ENCODE measurements at regions not wholly inside any gene's neighbourhood (a gene's known extent, or its start where the extent isn't known, plus 50 kb on each side); places are given as distances from the start of the nearest gene placed in this dataset.
"Not testable (repeated sequence)": the region's sequence is repeated elsewhere in the genome, so short reads cannot be mapped to it uniquely, and the experiment has no call there.

DNA sequence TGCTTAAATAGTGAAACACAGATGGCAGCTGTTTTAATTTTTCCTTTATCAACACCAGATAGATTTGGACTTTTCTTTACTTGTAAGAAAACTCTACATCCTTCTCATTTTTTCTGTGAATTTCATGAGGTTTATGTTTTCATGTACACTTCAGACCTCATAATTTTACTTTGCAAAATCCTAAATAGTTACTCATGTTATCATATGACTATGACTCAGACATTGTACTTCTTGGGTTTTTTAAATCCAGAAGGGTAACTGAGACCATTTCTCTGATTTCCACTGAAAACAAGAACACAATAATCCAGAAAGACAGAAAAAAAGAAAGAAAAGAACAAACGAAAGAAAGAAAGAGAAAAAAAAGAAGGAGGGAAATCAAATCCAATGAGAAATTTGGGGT, 1021.6 kb downstream of the NCAM2 start:
- no peak for DNase-seq (ENCODE audit: extremely low spot score)
- ChIA-PET POLR2A (no interaction called here), CTCF (no interaction called here)
- TF ChIP-seq FOXM1 (IDR thresholded peaks at IDR 0.05; ENCODE audit: borderline replicate concordance) (no peak), SUZ12 (IDR thresholded peaks at IDR 0.05) (no peak), PKNOX1 (IDR thresholded peaks at IDR 0.05) (no peak), NFRKB (IDR thresholded peaks at IDR 0.05) (no peak), ARNT (IDR thresholded peaks at IDR 0.05) (no peak), L3MBTL2 (conservative IDR thresholded peaks at IDR 0.05) (no peak), TARDBP (IDR thresholded peaks at IDR 0.05) (no peak), ELF4 (IDR thresholded peaks at IDR 0.05) (no peak), CTBP1 (IDR thresholded peaks at IDR 0.05; ENCODE audit: borderline replicate concordance) (no peak), ZNF384 (IDR thresholded peaks at IDR 0.05) (no peak), FOXK2 (IDR thresholded peaks at IDR 0.05) (no peak), SP1 (IDR thresholded peaks at IDR 0.05) (no peak), FOXA1 (IDR thresholded peaks at IDR 0.05) (no peak), BHLHE40 (IDR thresholded peaks at IDR 0.05; ENCODE audit: borderline replicate concordance) (no peak), LEF1 (IDR thresholded peaks at IDR 0.05; ENCODE audit: borderline replicate concordance) (no peak), HDGF (IDR thresholded peaks at IDR 0.05; ENCODE audit: borderline replicate concordance) (no peak)

GRCh38 chr21:22020221-22020620, 1022.0 kb downstream of the NCAM2 start:
- TF ChIP-seq L3MBTL2 (conservative IDR thresholded peaks at IDR 0.05) (no peak), FOXA1 (IDR thresholded peaks at IDR 0.05) (no peak), ELF4 (IDR thresholded peaks at IDR 0.05) (no peak), SUZ12 (IDR thresholded peaks at IDR 0.05) (no peak), SP1 (IDR thresholded peaks at IDR 0.05) (no peak), ARNT (IDR thresholded peaks at IDR 0.05) (no peak), TARDBP (IDR thresholded peaks at IDR 0.05) (no peak), FOXM1 (IDR thresholded peaks at IDR 0.05; ENCODE audit: borderline replicate concordance) (no peak), BHLHE40 (IDR thresholded peaks at IDR 0.05; ENCODE audit: borderline replicate concordance) (no peak), NFRKB (IDR thresholded peaks at IDR 0.05) (no peak)
- ChIA-PET POLR2A (no interaction called here), CTCF (no interaction called here)
- DNase-seq (ENCODE audit: extremely low spot score) = no peak

DNA sequence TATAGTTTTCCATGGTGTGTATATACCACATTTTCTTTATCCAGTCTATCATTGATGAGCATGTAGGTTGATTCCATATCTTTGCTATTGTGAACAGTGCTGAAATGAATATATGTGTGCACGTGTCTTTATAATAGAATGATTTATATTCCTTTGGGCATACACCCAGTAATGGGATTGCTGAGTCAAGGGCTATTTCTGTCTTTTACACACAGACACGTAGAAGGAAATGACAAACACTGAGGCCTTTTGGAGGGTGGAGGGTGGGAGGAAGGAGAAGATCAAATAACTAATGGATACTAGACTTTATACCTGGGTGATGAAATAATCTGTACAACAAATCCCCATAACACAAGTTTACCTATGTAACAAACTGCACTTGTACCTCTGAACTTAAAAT, 1025.7 kb downstream of the NCAM2 start:
- POLR2A ChIA-PET; DNase-seq (ENCODE audit: extremely low spot score); CTCF ChIA-PET: not testable (repeated sequence)

- ChIA-PET CTCF (no interaction called here), POLR2A (no interaction called here)
- TF ChIP-seq SP1 (IDR thresholded peaks at IDR 0.05) (no peak), NFRKB (IDR thresholded peaks at IDR 0.05) (no peak), ELF4 (IDR thresholded peaks at IDR 0.05) (no peak), TARDBP (IDR thresholded peaks at IDR 0.05) (no peak), FOXM1 (IDR thresholded peaks at IDR 0.05; ENCODE audit: borderline replicate concordance) (no peak), CTBP1 (IDR thresholded peaks at IDR 0.05; ENCODE audit: borderline replicate concordance) (no peak), L3MBTL2 (conservative IDR thresholded peaks at IDR 0.05) (no peak), FOXA1 (IDR thresholded peaks at IDR 0.05) (no peak), LEF1 (IDR thresholded peaks at IDR 0.05; ENCODE audit: borderline replicate concordance) (no peak), PKNOX1 (IDR thresholded peaks at IDR 0.05) (no peak)
Measured at GRCh38 chr21:22044431-22044830, 1046.2 kb downstream of the NCAM2 start.

DNA sequence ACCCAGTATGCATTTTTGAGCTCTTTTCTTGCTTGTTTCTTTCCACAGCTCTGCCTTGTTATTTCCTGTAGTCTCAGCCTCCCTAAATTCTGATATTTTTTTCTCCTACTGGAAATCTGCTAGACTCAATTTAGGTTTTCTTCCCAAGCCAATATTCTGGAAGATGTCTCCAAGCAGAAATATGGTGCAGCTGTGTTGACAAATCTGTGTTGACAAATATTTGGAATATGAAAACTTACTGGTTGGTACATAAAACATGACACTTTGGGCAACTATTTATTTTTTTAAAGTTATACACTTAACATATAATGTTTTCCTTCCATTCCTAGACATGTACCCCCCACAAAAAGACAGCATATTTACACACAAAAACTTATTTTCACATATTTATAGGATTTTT, 1048.4 kb downstream of the NCAM2 start:
- CTCF ChIA-PET = no interaction called here
- no peak for TF ChIP-seq L3MBTL2 (conservative IDR thresholded peaks at IDR 0.05)
- no peak for TF ChIP-seq FOXK2 (IDR thresholded peaks at IDR 0.05)
- no peak for TF ChIP-seq LEF1 (IDR thresholded peaks at IDR 0.05; ENCODE audit: borderline replicate concordance)
- no peak for TF ChIP-seq TARDBP (IDR thresholded peaks at IDR 0.05)
- no peak for TF ChIP-seq FOXM1 (IDR thresholded peaks at IDR 0.05; ENCODE audit: borderline replicate concordance)
- TF ChIP-seq HDGF (IDR thresholded peaks at IDR 0.05; ENCODE audit: borderline replicate concordance) = no peak
- no peak for TF ChIP-seq ELF4 (IDR thresholded peaks at IDR 0.05)
- no peak for DNase-seq (ENCODE audit: extremely low spot score)
- POLR2A ChIA-PET = no interaction called here

More at GRCh38 chr21:22044431-22044830, 1046.2 kb downstream of the NCAM2 start:
- no peak for DNase-seq (ENCODE audit: extremely low spot score)

GRCh38 chr21:22056904-22057303, 1058.7 kb downstream of the NCAM2 start:
- TF ChIP-seq TARDBP (IDR thresholded peaks at IDR 0.05) (no peak), FOXA1 (IDR thresholded peaks at IDR 0.05) (no peak), LEF1 (IDR thresholded peaks at IDR 0.05; ENCODE audit: borderline replicate concordance) (no peak), SP1 (IDR thresholded peaks at IDR 0.05) (no peak), ZNF384 (IDR thresholded peaks at IDR 0.05) (no peak), ELF4 (IDR thresholded peaks at IDR 0.05) (no peak), NFRKB (IDR thresholded peaks at IDR 0.05) (no peak), L3MBTL2 (conservative IDR thresholded peaks at IDR 0.05) (no peak), SUZ12 (IDR thresholded peaks at IDR 0.05) (no peak), PKNOX1 (IDR thresholded peaks at IDR 0.05) (no peak), HDGF (IDR thresholded peaks at IDR 0.05; ENCODE audit: borderline replicate concordance) (no peak), BHLHE40 (IDR thresholded peaks at IDR 0.05; ENCODE audit: borderline replicate concordance) (no peak), FOXK2 (IDR thresholded peaks at IDR 0.05) (no peak), CTBP1 (IDR thresholded peaks at IDR 0.05; ENCODE audit: borderline replicate concordance) (no peak), ARNT (IDR thresholded peaks at IDR 0.05) (no peak), FOXM1 (IDR thresholded peaks at IDR 0.05; ENCODE audit: borderline replicate concordance) (no peak)
- ChIA-PET CTCF (interaction anchor here (0.6 kb wide), 1 partner anchor 518 kb away, joined by 3 read pairs; no protein-coding TSS in a partner anchor), POLR2A (no interaction called here)
- DNase-seq (ENCODE audit: extremely low spot score) = no peak
